GM19455 (cell line): ENCODE measurements at regions not wholly inside any gene's neighbourhood (a gene's known extent, or its start where the extent isn't known, plus 50 kb on each side); places are given as distances from the start of the nearest gene placed in this dataset.

ENCODE experiments used
- ATAC-seq: cut with Tn5 transposase; IDR thresholded peaks from one replicate; pipeline ENCODE4 v1.9.1; 2021; ENCODE audit not compliant: unreplicated experiment

- no peak for ATAC-seq
Measured at GRCh38 chr6:18667612-18668011, 280.5 kb downstream of the RNF144B start.

- ATAC-seq = no peak
Measured at GRCh38 chr6:18668994-18669393, 281.8 kb downstream of the RNF144B start.

GRCh38 chr6:18672852-18673251 lies 285.7 kb downstream of the RNF144B start:
- no peak for ATAC-seq

- no peak for ATAC-seq
Measured at GRCh38 chr6:18674346-18674745, 287.2 kb downstream of the RNF144B start.

- ATAC-seq = no peak
Measured at GRCh38 chr6:18675881-18676280, 288.7 kb downstream of the RNF144B start.

- ATAC-seq = no peak
Measured at GRCh38 chr6:18676548-18676947, 289.4 kb downstream of the RNF144B start.

- ATAC-seq = no peak
Measured at GRCh38 chr6:18680842-18681241, 293.7 kb downstream of the RNF144B start.

GRCh38 chr6:18681832-18682503 lies 294.8 kb downstream of the RNF144B start:
- no peak for ATAC-seq

- ATAC-seq = no peak
Measured at GRCh38 chr6:18684343-18684742, 297.2 kb downstream of the RNF144B start.

- no peak for ATAC-seq
Measured at GRCh38 chr6:18692929-18693685, 306.0 kb downstream of the RNF144B start.

- ATAC-seq = no peak
Measured at GRCh38 chr6:18693881-18694280, 306.7 kb downstream of the RNF144B start.

- no peak for ATAC-seq
Measured at GRCh38 chr6:18703546-18703945, 316.4 kb downstream of the RNF144B start.

- ATAC-seq = no peak
Measured at GRCh38 chr6:18707714-18708439, 320.7 kb downstream of the RNF144B start.

- ATAC-seq = no peak
Measured at GRCh38 chr6:18712595-18712994, 325.4 kb downstream of the RNF144B start.

GRCh38 chr6:18720075-18720474 lies 332.9 kb downstream of the RNF144B start:
- no peak for ATAC-seq

- ATAC-seq = no peak
Measured at GRCh38 chr6:18724056-18724455, 336.9 kb downstream of the RNF144B start.

- ATAC-seq = no peak
Measured at GRCh38 chr6:18725449-18725848, 338.3 kb downstream of the RNF144B start.

- ATAC-seq = no peak
Measured at GRCh38 chr6:18733921-18734550, 346.9 kb downstream of the RNF144B start.

- no peak for ATAC-seq
Measured at GRCh38 chr6:18741741-18742140, 354.6 kb downstream of the RNF144B start.

GRCh38 chr6:18742406-18742805 lies 355.3 kb downstream of the RNF144B start:
- ATAC-seq = no peak

GRCh38 chr6:18746727-18747126 lies 359.6 kb downstream of the RNF144B start:
- no peak for ATAC-seq
